Prostate gland (tissue), 2 donors: ENCODE measurements at regions not wholly inside any gene's neighbourhood (a gene's known extent, or its start where the extent isn't known, plus 50 kb on each side); places are given as distances from the start of the nearest gene placed in this dataset.

ENCODE experiments used
- DNase-seq: peaks from one replicate; pipeline ENCODE4 v3.0.0-alpha.2; 2019; ENCODE audit warnings: low spot score
- H3K27ac ChIP-seq, 2 donors: fragments of 200-600 bp; sonication (generic); 2 replicates each; pipeline ENCODE4 v1.5.1; 2017 to 2019
- H3K27me3 ChIP-seq: fragments of 200-600 bp; sonication (generic); replicated peaks from 2 replicates; pipeline ENCODE4 v1.5.1; 2019; ENCODE audit not compliant: insufficient read depth
- H3K36me3 ChIP-seq, 2 donors: fragments of 200-600 bp; sonication (generic); 1 replicate in 1 of 2; 2 replicates in 1 of 2; pipeline versions ENCODE4 v1.5.1 to v1.8.1; 2017 to 2019
- H3K4me1 ChIP-seq: fragments of 200-600 bp; sonication (generic); replicated peaks from 2 replicates; pipeline ENCODE4 v1.5.1; 2019
- H3K4me3 ChIP-seq, 2 donors: fragments of 200-600 bp; sonication (generic); 2 replicates each; pipeline ENCODE4 v1.5.1; 2017 to 2019
- H3K9me3 ChIP-seq: fragments of 200-600 bp; sonication (generic); 2 replicates; pipeline ENCODE4 v1.5.1; 2017
- POLR2A ChIP-seq: fragments of 450-650 bp; IDR thresholded peaks from one replicate; pipeline ENCODE4 v1.6.1; 2016; ENCODE audit warnings: antibody characterized with exemption, mild to moderate bottlenecking
- POLR2AphosphoS5 ChIP-seq: sonication (generic); formaldehyde crosslinking; IDR thresholded peaks from one replicate; pipeline ENCODE4 v1.6.1; 2017; ENCODE audit warnings: antibody characterized with exemption
- WGBS: methylation state at CpG from one replicate; pipeline ENCODE4 v1.1.5; 2018; 5-methylcytosine and 5-hydroxymethylcytosine counted together
- intact Hi-C: fragments of 100-400 bp; cut with DNase I; formaldehyde crosslinking; loops from one replicate; pipeline ENCODE4 v1.14.2; 2022
- TF ChIP-seq, protein P1 (sequence below), 4 experiments: fragments of 200-600 bp in 2 of 4; fragments of 450-650 bp in 2 of 4; sonication (generic) in 2 of 4; IDR thresholded peaks; 1 replicate in 3 of 4; 2 replicates in 1 of 4; pipeline ENCODE4 v1.5.1; 2016 to 2019; ENCODE audit warnings: antibody characterized with exemption in 4 of 4, mild to moderate bottlenecking in 2 of 4, moderate library complexity in 2 of 4

- DNase-seq = no peak
- H3K27ac ChIP-seq = no peak overlapping the region
- no peak overlapping the region for H3K4me3 ChIP-seq
- no peaks in the 10 kb centered on the region for H3K4me1 ChIP-seq
- intact Hi-C loops = no loop called here
- TF ChIP-seq POLR2A (no peak), POLR2AphosphoS5 (no peak)
- TF ChIP-seq, protein P1, sequence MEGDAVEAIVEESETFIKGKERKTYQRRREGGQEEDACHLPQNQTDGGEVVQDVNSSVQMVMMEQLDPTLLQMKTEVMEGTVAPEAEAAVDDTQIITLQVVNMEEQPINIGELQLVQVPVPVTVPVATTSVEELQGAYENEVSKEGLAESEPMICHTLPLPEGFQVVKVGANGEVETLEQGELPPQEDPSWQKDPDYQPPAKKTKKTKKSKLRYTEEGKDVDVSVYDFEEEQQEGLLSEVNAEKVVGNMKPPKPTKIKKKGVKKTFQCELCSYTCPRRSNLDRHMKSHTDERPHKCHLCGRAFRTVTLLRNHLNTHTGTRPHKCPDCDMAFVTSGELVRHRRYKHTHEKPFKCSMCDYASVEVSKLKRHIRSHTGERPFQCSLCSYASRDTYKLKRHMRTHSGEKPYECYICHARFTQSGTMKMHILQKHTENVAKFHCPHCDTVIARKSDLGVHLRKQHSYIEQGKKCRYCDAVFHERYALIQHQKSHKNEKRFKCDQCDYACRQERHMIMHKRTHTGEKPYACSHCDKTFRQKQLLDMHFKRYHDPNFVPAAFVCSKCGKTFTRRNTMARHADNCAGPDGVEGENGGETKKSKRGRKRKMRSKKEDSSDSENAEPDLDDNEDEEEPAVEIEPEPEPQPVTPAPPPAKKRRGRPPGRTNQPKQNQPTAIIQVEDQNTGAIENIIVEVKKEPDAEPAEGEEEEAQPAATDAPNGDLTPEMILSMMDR (IDR thresholded peaks at IDR 0.05) = no peak
- 78% methylated on average over 2 of the region's 2 CpGs for WGBS
- H3K9me3 ChIP-seq = no peaks in the 10 kb centered on the region
- no peaks in the 10 kb centered on the region for H3K36me3 ChIP-seq
- no peaks in the 10 kb centered on the region for H3K27me3 ChIP-seq
Measured at GRCh38 chr11:122346006-122346405, 230.0 kb upstream of the BLID start.

DNA sequence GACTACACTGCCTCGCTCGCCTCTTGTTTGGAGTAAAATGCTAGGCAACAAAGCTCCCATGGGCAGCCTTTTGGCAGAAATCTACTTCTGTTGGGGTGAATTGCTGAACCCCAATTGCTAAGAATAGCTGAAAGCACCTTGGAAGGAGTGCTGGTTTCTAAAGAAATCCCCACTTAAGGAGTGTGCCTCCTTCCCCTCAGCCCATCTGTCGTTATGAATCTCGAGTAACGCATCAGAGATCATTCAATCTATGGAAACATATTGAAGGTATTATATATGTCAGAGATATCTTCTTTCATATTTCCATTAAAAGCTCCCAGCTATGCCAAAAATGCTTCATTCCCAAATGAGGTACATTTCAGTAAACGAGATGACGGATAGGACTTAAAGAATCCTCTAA lies 229.6 kb upstream of the BLID start:
- H3K27ac ChIP-seq = no peak overlapping the region
- intact Hi-C loops = no loop called here

DNA sequence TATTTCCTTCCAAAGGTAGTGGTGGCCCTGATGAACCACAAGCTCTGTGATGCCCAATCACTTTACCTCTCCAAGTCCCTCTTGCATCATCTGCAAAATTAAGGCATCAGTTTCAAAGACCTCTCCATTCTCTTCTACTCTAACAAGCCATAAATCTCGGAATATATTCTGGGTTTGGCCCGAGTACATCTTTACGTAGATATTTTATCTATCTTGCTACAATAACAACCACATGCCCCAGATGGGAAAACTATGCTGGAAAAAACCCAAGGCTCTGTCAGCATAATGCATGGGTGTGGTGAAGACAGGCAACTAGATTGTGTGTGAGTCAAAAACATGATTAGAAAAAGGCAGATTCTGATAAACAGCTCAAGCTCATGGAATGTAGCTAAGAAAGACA lies 228.2 kb upstream of the BLID start:
- no peaks in the 10 kb centered on the region for H3K9me3 ChIP-seq
- no peaks in the 10 kb centered on the region for H3K36me3 ChIP-seq
- intact Hi-C loops = no loop called here
- WGBS = 41% methylated on average over 3 of the region's 3 CpGs
- H3K27me3 ChIP-seq = no peaks in the 10 kb centered on the region
- no peak overlapping the region for H3K4me3 ChIP-seq
- H3K27ac ChIP-seq = no peak overlapping the region
- no peaks in the 10 kb centered on the region for H3K4me1 ChIP-seq
- DNase-seq = no peak
- no peak for TF ChIP-seq POLR2AphosphoS5
- TF ChIP-seq, protein P1 (IDR thresholded peaks at IDR 0.05) = no peak
- TF ChIP-seq POLR2A = no peak

More for the DNA sequence above, 229.6 kb upstream of the BLID start:
- 90% methylated on average over 7 of the region's 7 CpGs for WGBS
- H3K27me3 ChIP-seq = no peaks in the 10 kb centered on the region
- no peaks in the 10 kb centered on the region for H3K36me3 ChIP-seq
- no peaks in the 10 kb centered on the region for H3K9me3 ChIP-seq
- H3K4me3 ChIP-seq = no peak overlapping the region
- DNase-seq = no peak
- TF ChIP-seq POLR2AphosphoS5 = no peak
- TF ChIP-seq, protein P1 (IDR thresholded peaks at IDR 0.05) = no peak
- no peak for TF ChIP-seq POLR2A
- H3K4me1 ChIP-seq = no peaks in the 10 kb centered on the region

DNA sequence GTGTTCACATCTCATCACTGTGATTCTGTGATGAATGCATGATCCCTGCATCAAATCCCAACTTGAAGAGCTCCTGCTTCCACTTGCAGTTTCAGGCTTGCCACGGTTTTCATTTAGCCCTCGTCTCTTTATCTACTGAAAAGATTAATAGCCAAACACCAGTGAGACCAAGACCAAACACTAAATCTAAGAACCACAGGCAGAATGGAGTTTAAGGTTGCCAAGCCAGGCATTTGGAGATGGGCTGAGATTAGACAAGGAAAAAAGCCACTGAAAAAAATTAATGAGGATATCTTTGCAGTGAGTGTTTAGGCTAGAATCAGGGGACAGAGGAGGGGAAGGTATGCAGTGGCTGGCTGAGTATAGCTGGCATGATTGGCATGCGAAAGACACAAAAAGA lies 227.2 kb upstream of the BLID start:
- WGBS = 47% methylated on average over 3 of the region's 3 CpGs
- Histone ChIP-seq H3K4me1 (no peaks in the 10 kb centered on the region), H3K27ac (no peak overlapping the region), H3K36me3 (no peaks in the 10 kb centered on the region), H3K4me3 (no peak overlapping the region), H3K9me3 (no peaks in the 10 kb centered on the region), H3K27me3 (no peaks in the 10 kb centered on the region)
- DNase-seq = no peak
- intact Hi-C loops = no loop called here
- no peak for TF ChIP-seq POLR2AphosphoS5
- TF ChIP-seq POLR2A = no peak
- TF ChIP-seq, protein P1 (IDR thresholded peaks at IDR 0.05) = no peak

GRCh38 chr11:122342089-122342744 lies 226.2 kb upstream of the BLID start:
- WGBS = 82% methylated on average over 4 of the region's 4 CpGs

More at GRCh38 chr11:122342089-122342744, 226.2 kb upstream of the BLID start:
- Histone ChIP-seq H3K27ac (no peak overlapping the region), H3K4me1 (no peaks in the 10 kb centered on the region), H3K27me3 (no peaks in the 10 kb centered on the region), H3K36me3 (no peaks in the 10 kb centered on the region), H3K4me3 (no peak overlapping the region), H3K9me3 (no peaks in the 10 kb centered on the region)
- intact Hi-C loops = no loop called here
- no peak for DNase-seq
- TF ChIP-seq POLR2AphosphoS5 (no peak), POLR2A (no peak)
- TF ChIP-seq, protein P1 (IDR thresholded peaks at IDR 0.05) = no peak
